MV-4-11 (cell line): ENCODE measurements at regions not wholly inside any gene's neighbourhood (a gene's known extent, or its start where the extent isn't known, plus 50 kb on each side); places are given as distances from the start of the nearest gene placed in this dataset.
A peak's percentile ranks its signal among the peaks of the same experiment; 100 is the strongest.

Experiments
- DNase-seq: peaks from one replicate; lab custom pipeline; 2025; lab: John Stamatoyannopoulos, UW

DNA sequence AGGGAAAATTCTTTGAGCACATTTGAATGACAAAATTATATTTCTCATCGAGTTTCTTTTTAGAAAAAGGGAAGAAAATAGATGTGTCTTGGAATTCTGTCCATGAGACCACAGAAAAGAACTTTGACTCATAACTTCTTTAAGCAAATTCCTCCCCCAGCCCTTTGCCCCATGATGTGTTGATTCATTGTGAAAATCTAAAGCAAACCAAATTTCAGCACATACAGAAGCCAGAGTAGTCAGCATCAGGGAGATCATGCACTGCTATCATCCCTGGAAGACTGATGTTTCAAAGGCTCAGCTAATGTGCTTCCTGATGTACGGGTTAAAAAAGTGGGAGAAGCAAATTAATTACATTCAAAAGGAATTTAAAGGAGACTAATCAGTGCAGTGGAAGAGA, 159.7 kb downstream of the FAT3 start:
- no peak for DNase-seq

- DNase-seq = no peak
Observed at GRCh38 chr11:92384802-92385201, 160.2 kb downstream of the FAT3 start.

DNA sequence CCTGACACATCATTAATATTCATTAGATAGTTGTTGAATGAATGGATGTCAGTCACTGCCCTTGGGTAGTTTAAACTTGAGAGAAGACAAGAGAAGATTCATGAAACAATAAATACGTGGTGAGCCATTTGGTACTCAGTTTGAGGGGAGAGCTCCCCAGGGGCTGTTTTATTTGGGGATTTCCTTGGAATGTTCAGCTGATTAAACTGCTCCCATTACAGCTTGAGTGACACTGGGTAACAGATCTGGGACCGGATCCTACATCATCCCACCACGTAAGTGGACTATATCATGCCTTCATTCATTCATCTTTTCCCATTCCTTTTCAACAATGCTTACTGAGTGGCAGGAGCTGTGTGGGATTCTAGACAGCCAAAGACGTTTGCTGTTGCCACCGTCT, 162.0 kb downstream of the FAT3 start:
- no peak for DNase-seq

DNA sequence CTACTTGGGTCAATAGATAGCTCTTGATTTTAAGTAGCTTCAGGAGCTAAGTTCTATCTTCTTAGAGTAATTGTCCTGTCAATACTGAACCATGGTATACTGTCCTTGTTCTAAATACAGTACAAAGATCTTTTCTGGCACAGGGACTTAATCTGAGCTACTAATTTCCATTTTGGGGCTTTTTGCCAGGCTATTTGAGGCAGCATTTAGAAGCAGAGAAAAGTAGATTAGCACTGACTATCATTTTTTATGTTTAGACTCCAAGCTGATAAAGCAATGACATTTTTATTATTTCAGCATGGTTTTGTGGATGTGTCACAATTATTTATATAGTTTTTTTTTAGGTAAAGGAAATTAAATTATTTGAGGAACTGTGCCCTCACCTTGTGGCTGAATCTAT, 163.2 kb downstream of the FAT3 start:
- DNase-seq = no peak

GRCh38 chr11:92388380-92388779, 163.8 kb downstream of the FAT3 start:
- DNase-seq = no peak

GRCh38 chr11:92390783-92391182, 166.2 kb downstream of the FAT3 start:
- DNase-seq = no peak

DNA sequence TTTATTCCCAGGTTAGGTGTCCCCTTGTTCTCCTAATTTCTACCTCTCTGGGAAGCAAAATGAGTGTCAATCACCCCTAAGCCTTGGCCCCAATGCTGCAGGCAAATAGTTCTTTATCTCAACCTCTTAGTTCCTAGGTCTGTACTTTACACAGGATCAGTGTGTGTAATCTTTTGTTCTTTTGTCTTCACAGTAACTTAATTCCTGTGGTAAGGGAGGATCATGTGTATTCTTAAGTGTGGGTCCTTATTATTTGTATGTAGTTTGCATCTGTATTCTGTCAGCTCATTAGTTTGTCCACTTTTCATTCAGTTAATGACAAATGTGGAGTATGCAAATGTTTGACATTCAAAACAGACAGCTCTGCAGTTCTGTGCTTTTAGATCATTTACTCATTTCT, 166.7 kb downstream of the FAT3 start:
- DNase-seq = no peak

GRCh38 chr11:92391808-92392207, 167.2 kb downstream of the FAT3 start:
- no peak for DNase-seq

DNA sequence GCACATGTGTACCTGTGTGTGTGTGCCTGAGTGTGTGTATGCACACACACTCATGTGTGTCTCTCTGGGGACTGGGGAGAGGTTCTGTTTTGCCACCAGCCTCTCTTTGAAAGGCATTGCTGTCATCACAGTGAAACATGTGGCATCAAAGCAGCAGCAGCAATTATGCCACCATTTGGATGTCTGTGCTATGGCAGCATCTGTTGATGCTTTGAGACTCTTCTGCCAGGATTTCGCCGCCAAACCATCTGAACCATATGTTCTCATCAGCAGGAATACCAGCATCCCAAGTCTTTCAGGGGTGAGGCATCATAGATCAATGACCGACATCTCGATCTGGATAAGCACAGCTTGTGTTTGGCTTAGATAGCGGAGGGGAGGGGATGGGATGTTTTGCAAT, 168.6 kb downstream of the FAT3 start:
- no peak for DNase-seq

GRCh38 chr11:92396133-92396532, 171.5 kb downstream of the FAT3 start:
- no peak for DNase-seq

- no peak for DNase-seq
Observed at GRCh38 chr11:92397221-92397755, 172.7 kb downstream of the FAT3 start.

DNA sequence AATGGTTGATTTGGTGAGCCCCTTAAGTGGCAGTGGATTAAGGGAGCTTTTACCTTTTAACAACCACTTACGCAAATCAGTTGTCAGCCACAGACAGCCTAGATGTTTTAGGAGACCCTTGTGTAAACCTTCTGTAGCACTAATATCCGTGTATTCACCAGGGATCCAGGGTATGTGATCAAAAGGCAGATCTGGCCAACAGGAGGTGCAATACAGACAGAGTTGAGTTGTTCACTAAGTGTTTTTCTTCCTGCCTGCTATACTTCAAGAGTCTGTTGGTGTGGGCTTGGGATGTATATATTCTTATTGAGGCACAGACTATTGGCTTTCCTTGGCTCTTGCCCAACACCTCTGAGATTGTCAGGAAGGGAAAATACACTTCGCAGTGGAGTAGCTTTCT, 175.1 kb downstream of the FAT3 start:
- DNase-seq = no peak

DNA sequence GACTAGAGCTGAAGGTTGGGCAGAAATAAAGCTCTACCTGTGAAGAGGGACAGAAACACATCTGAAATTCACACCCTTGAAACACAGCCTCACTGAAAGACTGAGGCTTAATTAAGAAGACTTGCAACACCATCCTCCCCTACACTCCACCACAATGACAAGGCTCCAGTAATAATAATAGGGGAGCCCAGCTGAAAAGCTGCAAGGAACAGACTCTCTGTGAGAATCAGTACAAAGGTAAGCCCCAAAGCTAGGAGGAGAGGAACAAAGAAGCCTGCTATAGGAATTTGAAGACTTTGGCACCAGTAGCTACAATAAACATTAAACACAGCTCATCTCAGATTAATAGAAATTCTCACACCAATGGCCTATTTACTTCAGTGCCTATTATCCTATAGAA, 176.9 kb downstream of the FAT3 start:
- DNase-seq = no peak

DNA sequence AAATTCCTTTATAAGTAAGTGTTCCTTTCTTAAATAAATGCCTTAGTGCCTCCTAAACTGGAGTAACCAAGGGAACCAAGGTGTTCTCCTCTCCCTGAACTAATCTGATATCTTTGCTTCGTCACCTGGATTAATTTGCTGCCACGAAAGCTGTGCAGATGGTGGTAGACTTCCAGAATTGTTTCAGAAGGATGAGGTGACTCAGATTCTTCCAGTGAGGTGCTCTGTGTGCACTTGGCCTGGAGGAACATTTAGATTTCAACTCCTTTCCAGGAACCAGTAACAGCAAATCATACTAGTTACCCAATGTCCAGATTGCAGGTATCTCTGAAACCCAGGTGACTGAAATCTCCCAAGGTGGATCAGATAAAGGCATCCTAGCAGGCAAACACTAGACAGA, 181.9 kb downstream of the FAT3 start:
- no peak for DNase-seq

GRCh38 chr11:92409355-92409754, 184.7 kb downstream of the FAT3 start:
- no peak for DNase-seq

GRCh38 chr11:92409956-92410355, 185.3 kb downstream of the FAT3 start:
- no peak for DNase-seq

DNA sequence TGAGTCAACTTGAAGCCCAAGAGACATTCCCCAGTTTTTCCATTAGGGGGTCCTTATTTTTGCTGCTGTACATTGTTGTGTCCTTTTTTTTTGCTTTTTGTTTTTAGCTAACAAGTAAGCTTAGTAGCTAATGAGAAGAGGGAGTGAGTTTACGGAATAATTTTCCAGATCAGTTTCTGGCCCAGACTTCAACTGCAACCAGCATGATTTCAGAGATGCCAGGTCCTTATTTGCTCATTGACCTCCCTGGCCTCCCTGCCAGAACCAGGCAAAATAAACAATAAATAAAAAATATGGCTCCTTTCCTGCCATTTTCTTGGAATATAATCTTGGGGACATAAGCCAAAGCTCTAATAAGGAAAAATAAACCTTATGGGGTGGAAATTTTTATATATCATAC, 185.9 kb downstream of the FAT3 start:
- DNase-seq = no peak

DNA sequence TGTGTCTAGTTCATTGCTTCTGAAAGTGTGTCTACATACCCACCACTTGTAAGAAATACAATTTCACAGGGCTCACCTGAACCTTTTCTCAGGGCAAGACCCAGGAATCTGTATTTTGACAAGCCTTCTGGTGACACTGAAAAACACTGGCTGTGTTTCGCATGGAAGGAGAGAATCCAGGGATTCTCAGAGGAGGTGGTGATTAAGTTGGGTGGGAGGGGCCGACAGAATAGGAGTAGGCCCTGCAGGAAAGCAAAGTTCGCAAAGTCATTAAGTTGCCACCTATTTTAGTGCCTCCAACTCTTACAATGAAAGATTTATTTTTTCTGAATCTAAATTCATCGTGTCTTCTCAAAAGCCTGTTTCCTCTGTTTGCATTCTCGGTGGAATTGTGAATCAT, 186.8 kb downstream of the FAT3 start:
- DNase-seq = no peak

DNA sequence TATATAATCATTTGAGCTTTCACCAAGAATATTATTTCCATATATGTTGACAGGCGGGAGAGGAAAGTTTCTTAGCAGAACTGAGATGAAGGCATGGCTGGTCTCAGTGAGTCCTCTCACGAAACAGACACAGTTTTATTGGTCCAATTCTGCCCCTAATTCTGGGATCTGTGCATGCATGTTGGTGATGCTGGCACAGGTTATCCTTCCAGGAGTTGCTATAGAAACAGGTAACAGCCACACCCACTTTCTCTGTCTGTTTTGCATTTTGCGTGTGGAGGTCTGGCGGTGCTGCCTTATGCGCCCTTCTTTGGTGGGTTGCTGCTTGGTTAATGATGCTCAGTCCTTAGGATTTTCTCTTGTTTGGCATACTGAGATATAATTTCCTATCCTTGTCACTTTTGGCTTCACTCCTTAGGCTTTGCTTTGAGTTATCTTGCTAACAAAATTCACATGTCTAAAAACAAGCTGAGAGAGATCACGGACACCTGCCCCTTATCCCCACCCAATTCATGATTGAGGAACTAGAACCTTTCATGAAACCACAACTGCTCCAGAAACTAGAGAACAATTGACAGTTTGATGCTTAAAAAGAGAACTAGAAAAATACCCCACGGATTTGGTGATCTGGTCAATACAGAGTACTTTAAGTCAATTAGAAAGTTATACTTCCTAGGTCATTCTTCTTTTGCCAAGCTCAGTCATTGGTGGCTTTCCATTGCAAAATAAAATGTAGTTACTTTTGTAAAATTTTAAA, 189.3 kb downstream of the FAT3 start:
- peak; percentile 8 for DNase-seq

DNA sequence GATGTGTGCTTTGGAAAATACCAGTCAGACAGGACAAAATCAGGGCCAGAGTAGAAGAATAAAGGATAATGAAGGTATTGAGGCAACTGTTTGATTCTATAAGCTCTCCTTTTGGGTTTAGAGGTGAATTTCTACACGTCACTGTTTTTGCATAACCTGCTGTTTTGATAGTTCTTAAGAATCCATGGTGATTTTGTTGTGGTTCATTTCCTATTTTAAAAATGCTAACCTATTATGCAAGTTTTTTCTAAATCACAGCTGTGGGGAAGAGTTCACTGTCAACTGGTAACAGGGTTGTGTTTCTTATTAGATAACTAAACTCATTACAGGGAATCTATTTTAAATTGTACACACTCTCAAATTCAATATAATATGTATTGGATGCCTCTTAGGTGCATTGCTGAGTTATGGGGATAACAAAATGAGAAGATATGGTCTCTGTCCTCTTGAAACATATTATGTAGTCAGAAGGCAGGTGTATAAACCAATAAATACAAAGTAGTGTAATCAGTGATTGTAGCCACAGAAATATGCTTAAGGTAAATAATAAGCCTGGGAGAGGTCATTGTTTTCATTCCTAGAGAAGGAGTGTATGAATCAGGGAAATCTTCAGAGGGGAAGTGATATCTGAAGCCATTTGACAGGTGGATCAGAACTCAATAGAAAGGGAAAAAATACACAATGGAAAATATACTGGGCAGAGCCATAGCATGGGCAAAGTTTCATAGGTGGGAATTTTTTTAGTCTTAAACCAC, 192.5 kb downstream of the FAT3 start:
- no peak for DNase-seq

DNA sequence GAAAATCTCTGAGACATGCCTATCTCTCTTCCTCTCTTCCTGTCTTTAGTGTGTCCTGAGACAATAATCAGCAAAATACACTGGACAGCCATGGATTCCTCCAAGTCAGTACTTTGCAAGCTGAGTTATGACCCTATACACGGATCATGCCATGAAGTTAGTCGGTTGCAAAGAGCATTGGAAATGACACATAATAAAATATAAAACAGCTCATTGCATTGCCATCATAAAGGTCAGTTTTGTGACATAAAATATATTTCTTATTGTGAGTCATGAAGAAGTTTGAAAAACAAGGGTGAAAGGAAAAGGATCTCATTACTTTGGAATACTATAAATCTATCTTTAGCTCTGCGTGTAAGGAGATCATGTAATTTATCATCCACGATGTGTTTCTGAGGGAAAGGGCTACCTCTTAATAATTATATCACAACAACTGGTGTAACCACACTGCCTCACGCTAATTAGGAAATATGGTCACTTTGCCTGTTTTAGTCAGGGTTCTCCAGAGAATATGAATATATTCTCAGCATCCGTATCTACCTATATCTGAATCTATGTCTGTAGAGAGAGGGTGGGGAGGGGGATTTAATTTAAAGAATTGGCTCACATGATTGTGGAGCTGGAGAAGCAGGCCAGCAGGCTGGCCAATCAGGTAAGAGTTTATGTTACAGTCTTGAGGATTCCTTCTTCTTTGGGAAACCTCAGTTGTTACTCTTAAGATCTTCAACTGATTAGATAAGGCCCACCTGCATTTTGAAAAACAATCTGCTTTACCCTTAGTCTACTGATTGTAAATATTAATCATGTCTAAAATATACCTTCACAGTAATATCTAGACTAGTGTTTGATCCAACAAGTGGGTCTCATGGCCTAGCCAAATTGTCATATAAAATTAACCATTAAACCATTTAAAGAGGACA, 198.8 kb downstream of the FAT3 start:
- no peak for DNase-seq

GRCh38 chr11:92424281-92424680, 199.7 kb downstream of the FAT3 start:
- no peak for DNase-seq
